Activated T-cell treated with anti-CD3 and anti-CD28 coated beads, Interleukin-2, amount 50 U/mL, for 48 hours (primary cell): ENCODE measurements at regions not wholly inside any gene's neighbourhood (a gene's known extent, or its start where the extent isn't known, plus 50 kb on each side); places are given as distances from the start of the nearest gene placed in this dataset.
"Not testable (repeated sequence)": the region's sequence is repeated elsewhere in the genome, so short reads cannot be mapped to it uniquely, and the experiment has no call there.

Experiments used
- DNase-seq, 2 experiments: peaks; one replicate each; pipeline ENCODE4 v3.0.0-alpha.2; 2020

GRCh38 chr7:25675789-25676474, 447.6 kb upstream of the NPVF start:
- no peak for DNase-seq

- no peak for DNase-seq
Measured at GRCh38 chr7:25677595-25677994, 449.3 kb upstream of the NPVF start.

GRCh38 chr7:25678215-25678614, 449.9 kb upstream of the NPVF start:
- DNase-seq: no peak

- no peak for DNase-seq
Measured at GRCh38 chr7:25680636-25681035, 452.4 kb upstream of the NPVF start.

GRCh38 chr7:25684360-25684759, 456.1 kb upstream of the NPVF start:
- no peak for DNase-seq

- DNase-seq: no peak
Measured at GRCh38 chr7:25686493-25686892, 458.2 kb upstream of the NPVF start.

GRCh38 chr7:25694211-25694610, 457.8 kb upstream of the NFE2L3 start:
- DNase-seq: no peak

GRCh38 chr7:25694699-25695098, 457.3 kb upstream of the NFE2L3 start:
- no peak for DNase-seq

- DNase-seq: no peak
Measured at GRCh38 chr7:25696571-25696970, 455.4 kb upstream of the NFE2L3 start.

GRCh38 chr7:25698451-25699113, 453.4 kb upstream of the NFE2L3 start:
- no peak for DNase-seq

GRCh38 chr7:25700141-25700540, 451.9 kb upstream of the NFE2L3 start:
- not testable (repeated sequence) for DNase-seq

GRCh38 chr7:25704413-25704812, 447.6 kb upstream of the NFE2L3 start:
- no peak for DNase-seq

GRCh38 chr7:25706764-25707163, 445.2 kb upstream of the NFE2L3 start:
- no peak for DNase-seq

- DNase-seq: no peak
Measured at GRCh38 chr7:25707768-25708620, 444.0 kb upstream of the NFE2L3 start.

GRCh38 chr7:25710959-25711358, 441.0 kb upstream of the NFE2L3 start:
- no peak for DNase-seq

GRCh38 chr7:25711940-25712339, 440.1 kb upstream of the NFE2L3 start:
- no peak for DNase-seq

GRCh38 chr7:25712500-25712899, 439.5 kb upstream of the NFE2L3 start:
- DNase-seq: no peak

GRCh38 chr7:25714013-25714412, 438.0 kb upstream of the NFE2L3 start:
- DNase-seq: no peak

- no peak for DNase-seq
Measured at GRCh38 chr7:25716421-25716820, 435.6 kb upstream of the NFE2L3 start.

GRCh38 chr7:25718596-25718995, 433.4 kb upstream of the NFE2L3 start:
- no peak for DNase-seq

- DNase-seq: no peak
Measured at GRCh38 chr7:25719190-25719896, 432.7 kb upstream of the NFE2L3 start.

GRCh38 chr7:25720427-25720826, 431.6 kb upstream of the NFE2L3 start:
- DNase-seq: no peak

GRCh38 chr7:25722856-25723255, 429.1 kb upstream of the NFE2L3 start:
- no peak for DNase-seq
